ENCODE measurements at regions not wholly inside any gene's neighbourhood (a gene's known extent, or its start where the extent isn't known, plus 50 kb on each side); places are given as distances from the start of the nearest gene placed in this dataset.

GRCh38 chr16:79895053-79895916 is 294.7 kb upstream of the MAF start:
- H3K27ac ChIP-seq: no peak overlapping the region
- no peaks in the 10 kb centered on the region for H3K27me3 ChIP-seq (replicated peaks; ENCODE audit: insufficient read depth)
- peaks cover 3% of the 10 kb centered on the region for H3K4me1 ChIP-seq (replicated peaks)
- DNase-seq (ENCODE audit: low spot score): peak; percentile 28
- no peaks in the 10 kb centered on the region for H3K9me3 ChIP-seq
- TF ChIP-seq POLR2A (IDR thresholded peaks at IDR 0.05): no peak
- H3K36me3 ChIP-seq: no peaks in the 10 kb centered on the region
- 73% methylated on average over 10 of the region's 10 CpGs for WGBS
- no peak overlapping the region for H3K4me3 ChIP-seq
- intact Hi-C loops (cut with DNase I): no loop called here

DNA sequence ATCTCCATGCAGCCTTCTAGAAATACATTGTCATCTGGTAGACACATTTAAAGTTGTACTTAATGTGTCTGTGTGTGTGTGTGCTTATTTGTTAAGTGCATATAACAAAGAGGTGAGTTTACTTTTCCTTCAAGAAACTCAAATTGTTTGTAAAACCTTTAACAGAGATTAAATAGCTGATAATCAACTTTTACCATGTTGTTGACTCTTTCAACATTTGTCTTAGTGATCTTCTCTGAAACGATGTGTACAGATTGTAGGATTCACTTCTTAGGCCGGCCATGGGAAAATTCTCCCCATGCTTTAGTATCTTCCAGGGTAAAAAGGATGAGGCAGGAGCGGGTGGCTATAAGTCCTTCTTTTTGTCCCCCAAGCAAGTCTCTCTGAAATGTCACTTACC is 292.9 kb upstream of the MAF start:
- Histone ChIP-seq H3K27me3 (replicated peaks; ENCODE audit: insufficient read depth) (no peaks in the 10 kb centered on the region), H3K4me3 (no peak overlapping the region), H3K36me3 (no peaks in the 10 kb centered on the region), H3K27ac (no peak overlapping the region), H3K4me1 (replicated peaks) (peaks cover 3% of the 10 kb centered on the region), H3K9me3 (no peaks in the 10 kb centered on the region)
- TF ChIP-seq POLR2AphosphoS5 (IDR thresholded peaks at IDR 0.05) (peak; percentile 67), POLR2A (IDR thresholded peaks at IDR 0.05) (no peak)
- TF ChIP-seq, protein P1, sequence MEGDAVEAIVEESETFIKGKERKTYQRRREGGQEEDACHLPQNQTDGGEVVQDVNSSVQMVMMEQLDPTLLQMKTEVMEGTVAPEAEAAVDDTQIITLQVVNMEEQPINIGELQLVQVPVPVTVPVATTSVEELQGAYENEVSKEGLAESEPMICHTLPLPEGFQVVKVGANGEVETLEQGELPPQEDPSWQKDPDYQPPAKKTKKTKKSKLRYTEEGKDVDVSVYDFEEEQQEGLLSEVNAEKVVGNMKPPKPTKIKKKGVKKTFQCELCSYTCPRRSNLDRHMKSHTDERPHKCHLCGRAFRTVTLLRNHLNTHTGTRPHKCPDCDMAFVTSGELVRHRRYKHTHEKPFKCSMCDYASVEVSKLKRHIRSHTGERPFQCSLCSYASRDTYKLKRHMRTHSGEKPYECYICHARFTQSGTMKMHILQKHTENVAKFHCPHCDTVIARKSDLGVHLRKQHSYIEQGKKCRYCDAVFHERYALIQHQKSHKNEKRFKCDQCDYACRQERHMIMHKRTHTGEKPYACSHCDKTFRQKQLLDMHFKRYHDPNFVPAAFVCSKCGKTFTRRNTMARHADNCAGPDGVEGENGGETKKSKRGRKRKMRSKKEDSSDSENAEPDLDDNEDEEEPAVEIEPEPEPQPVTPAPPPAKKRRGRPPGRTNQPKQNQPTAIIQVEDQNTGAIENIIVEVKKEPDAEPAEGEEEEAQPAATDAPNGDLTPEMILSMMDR (IDR thresholded peaks at IDR 0.05): no peak
- intact Hi-C loops (cut with DNase I): no loop called here
- WGBS: 59% methylated on average over 3 of the region's 3 CpGs
- DNase-seq (ENCODE audit: low spot score): peak; percentile 25

DNA sequence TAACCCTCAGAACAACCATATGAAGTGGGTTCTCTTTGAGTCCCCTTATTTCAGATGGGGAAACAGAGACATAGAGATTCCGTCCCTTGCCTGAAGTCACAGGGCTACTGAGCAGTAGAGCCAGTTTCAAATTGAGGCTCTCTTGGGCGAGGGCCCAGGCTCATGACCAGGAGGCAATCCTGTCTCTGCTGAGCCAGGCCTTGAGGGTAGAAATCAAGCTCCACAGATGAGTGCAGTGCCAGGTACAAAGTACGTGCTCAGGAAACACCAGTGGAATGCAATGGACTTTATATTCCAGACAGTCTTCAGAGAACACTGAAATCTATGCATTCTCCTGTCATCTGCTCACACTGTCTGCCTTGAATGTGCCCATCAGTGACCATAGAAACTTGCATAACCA is 291.7 kb upstream of the MAF start:
- Histone ChIP-seq H3K27me3 (replicated peaks; ENCODE audit: insufficient read depth) (no peaks in the 10 kb centered on the region), H3K4me1 (replicated peaks) (peaks cover 3% of the 10 kb centered on the region), H3K4me3 (no peak overlapping the region), H3K36me3 (no peaks in the 10 kb centered on the region), H3K9me3 (no peaks in the 10 kb centered on the region), H3K27ac (no peak overlapping the region)
- TF ChIP-seq POLR2AphosphoS5 (IDR thresholded peaks at IDR 0.05): no peak
- TF ChIP-seq POLR2A (IDR thresholded peaks at IDR 0.05): no peak
- TF ChIP-seq, protein P1 (IDR thresholded peaks at IDR 0.05): no peak
- 94% methylated on average over 3 of the region's 3 CpGs for WGBS
- no peak for DNase-seq (ENCODE audit: low spot score)
- intact Hi-C loops (cut with DNase I): no loop called here

DNA sequence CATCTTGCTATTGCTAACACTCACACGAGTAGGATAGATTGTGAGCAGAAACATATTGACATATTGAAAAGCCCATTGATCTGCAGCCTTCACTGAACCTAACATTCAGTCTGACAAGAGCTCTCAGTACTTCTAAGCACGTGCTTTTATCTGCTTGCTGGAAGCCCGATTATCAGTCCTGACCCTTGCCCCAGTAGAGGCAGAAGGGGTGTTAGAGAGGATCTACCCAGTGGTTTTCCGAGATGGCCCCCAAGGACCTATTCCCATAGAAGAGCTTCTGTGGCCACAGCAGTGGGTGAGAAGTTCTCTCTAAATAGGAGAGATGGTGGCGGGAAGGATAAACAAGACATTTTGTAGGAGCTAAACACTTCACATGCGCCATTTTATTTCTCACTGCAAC is 290.9 kb upstream of the MAF start:
- no peak overlapping the region for H3K27ac ChIP-seq
- H3K36me3 ChIP-seq: no peaks in the 10 kb centered on the region
- H3K4me1 ChIP-seq (replicated peaks): peaks cover under 1% of the 10 kb centered on the region
- no peak for TF ChIP-seq POLR2A (IDR thresholded peaks at IDR 0.05)
- TF ChIP-seq, protein P1 (IDR thresholded peaks at IDR 0.05): no peak
- TF ChIP-seq POLR2AphosphoS5 (IDR thresholded peaks at IDR 0.05): no peak
- intact Hi-C loops (cut with DNase I): no loop called here
- no peaks in the 10 kb centered on the region for H3K9me3 ChIP-seq
- no peaks in the 10 kb centered on the region for H3K27me3 ChIP-seq (replicated peaks; ENCODE audit: insufficient read depth)
- no peak overlapping the region for H3K4me3 ChIP-seq
- 96% methylated on average over 6 of the region's 6 CpGs for WGBS
- DNase-seq (ENCODE audit: low spot score): no peak

- WGBS: 47% methylated on average over 8 of the region's 8 CpGs
Observed at GRCh38 chr16:79887541-79888540, 287.3 kb upstream of the MAF start.

More at GRCh38 chr16:79887541-79888540, 287.3 kb upstream of the MAF start:
- Histone ChIP-seq H3K27me3 (replicated peaks; ENCODE audit: insufficient read depth) (no peaks in the 10 kb centered on the region), H3K4me1 (replicated peaks) (no peaks in the 10 kb centered on the region), H3K36me3 (no peaks in the 10 kb centered on the region), H3K4me3 (no peak overlapping the region), H3K27ac (peak overlapping the region in 1 of 2 donors; percentile 14), H3K9me3 (no peaks in the 10 kb centered on the region)
- intact Hi-C loops (cut with DNase I): no loop called here
- TF ChIP-seq, protein P1 (IDR thresholded peaks at IDR 0.05): no peak
- no peak for TF ChIP-seq POLR2A (IDR thresholded peaks at IDR 0.05)
- TF ChIP-seq POLR2AphosphoS5 (IDR thresholded peaks at IDR 0.05): peak; percentile 47
- peak; percentile 54 for DNase-seq (ENCODE audit: low spot score)
